GM23338 (cell line): ENCODE measurements at regions not wholly inside any gene's neighbourhood (a gene's known extent, or its start where the extent isn't known, plus 50 kb on each side); places are given as distances from the start of the nearest gene placed in this dataset.

Source experiments
- ATAC-seq: fragments of 200-7000 bp; cut with Tn5 transposase; 3 replicates; pipeline ENCODE4 v1.9.1; 2020
- DNase-seq: peaks from one replicate; pipeline ENCODE4 v3.0.0-alpha.2; 2015; ENCODE audit warnings: low spot score
- H2AFZ ChIP-seq: fragments of 200-600 bp; sonication (generic); 2 replicates; pipeline ENCODE4 v1.8.0; 2016; ENCODE audit warnings: antibody characterized with exemption, mild to moderate bottlenecking, moderate library complexity
- H3F3A ChIP-seq: fragments of 200-600 bp; sonication (generic); replicated peaks from 2 replicates; pipeline ENCODE4 v1.8.0; 2017; ENCODE audit warnings: antibody characterized with exemption, mixed run types, low read depth
- H3K27ac ChIP-seq: fragments of 200-600 bp; sonication (generic); 2 replicates; pipeline ENCODE4 v1.6.1; 2016; ENCODE audit warnings: low read depth
- H3K27me3 ChIP-seq: fragments of 200-600 bp; sonication (generic); 2 replicates; pipeline ENCODE4 v1.8.0; 2016; ENCODE audit warnings: mild to moderate bottlenecking, mixed run types, moderate library complexity; ENCODE audit not compliant: insufficient read depth
- H3K36me3 ChIP-seq: fragments of 200-600 bp; sonication (generic); 2 replicates; pipeline ENCODE4 v1.8.0; 2016; ENCODE audit warnings: mild to moderate bottlenecking; ENCODE audit not compliant: insufficient read depth
- H3K4me1 ChIP-seq: fragments of 200-600 bp; sonication (generic); 2 replicates; pipeline ENCODE4 v1.8.0; 2016; ENCODE audit warnings: mild to moderate bottlenecking, moderate library complexity; ENCODE audit not compliant: insufficient read depth
- H3K4me2 ChIP-seq: fragments of 200-600 bp; sonication (generic); 2 replicates; pipeline ENCODE4 v1.7.1; 2017; ENCODE audit warnings: mixed run types
- H3K4me3 ChIP-seq: fragments of 200-600 bp; sonication (generic); 2 replicates; pipeline ENCODE4 v1.6.1; 2016; ENCODE audit warnings: mixed run types
- H3K79me2 ChIP-seq: fragments of 200-600 bp; sonication (generic); replicated peaks from 2 replicates; pipeline ENCODE4 v1.8.0; 2017; ENCODE audit warnings: mild to moderate bottlenecking; ENCODE audit not compliant: insufficient read depth
- H3K9me2 ChIP-seq: fragments of 200-600 bp; sonication (generic); 2 replicates; pipeline ENCODE4 v1.8.0; 2017; ENCODE audit not compliant: insufficient read depth
- H4K20me1 ChIP-seq: fragments of 200-600 bp; sonication (generic); replicated peaks from 2 replicates; pipeline ENCODE4 v1.8.0; 2017; ENCODE audit warnings: mild to moderate bottlenecking; ENCODE audit not compliant: insufficient read depth
- H3K27ac Mint-ChIP-seq: 2 replicates; pipeline ENCODE4 v1.8.0; 2020; ENCODE audit warnings: inconsistent platforms, mild to moderate bottlenecking, moderate library complexity, mixed read lengths
- H3K27me3 Mint-ChIP-seq: 3 replicates; pipeline ENCODE4 v1.8.0; 2022; ENCODE audit warnings: low read depth, mild to moderate bottlenecking, moderate library complexity, mixed read lengths, inconsistent platforms; ENCODE audit not compliant: insufficient read depth, poor library complexity
- H3K36me3 Mint-ChIP-seq: 3 replicates; pipeline ENCODE4 v1.8.0; 2021; ENCODE audit warnings: low read depth, mild to moderate bottlenecking, inconsistent platforms, moderate library complexity, mixed read lengths
- H3K4me1 Mint-ChIP-seq: 3 replicates; pipeline ENCODE4 v1.8.0; 2020; ENCODE audit warnings: mild to moderate bottlenecking, inconsistent platforms, mixed read lengths
- H3K4me3 Mint-ChIP-seq: 3 replicates; pipeline ENCODE4 v1.8.0; 2021; ENCODE audit warnings: moderate library complexity, mild to moderate bottlenecking, inconsistent platforms, mixed read lengths
- H3K9me3 Mint-ChIP-seq: 3 replicates; pipeline ENCODE4 v1.8.0; 2020; ENCODE audit warnings: moderate library complexity, mild to moderate bottlenecking, inconsistent platforms, mixed read lengths
- CREB1 ChIP-seq: fragments of 250-450 bp; sonication (Bioruptor Pico); IDR thresholded peaks from 2 replicates; pipeline ENCODE4 v1.5.0; 2020; ENCODE audit warnings: low read depth, mild to moderate bottlenecking, moderate library complexity
- CTCF ChIP-seq, 2 experiments: fragments of 200-600 bp in 1 of 2; sonication (generic) in 1 of 2; conservative IDR thresholded peaks; 2 replicates each; pipeline versions ENCODE4 v1.5.1 to v1.6.1; 2016 to 2017; ENCODE audit warnings: antibody characterized with exemption in 2 of 2, low read depth in 2 of 2, mild to moderate bottlenecking in 2 of 2, moderate library complexity in 1 of 2
- EZH2phosphoT487 ChIP-seq: fragments of 200-600 bp; sonication (generic); IDR thresholded peaks from one replicate; pipeline ENCODE4 v1.8.1; 2018; ENCODE audit warnings: antibody characterized with exemption; ENCODE audit not compliant: unreplicated experiment
- JUNB ChIP-seq: IDR thresholded peaks from one replicate; pipeline ENCODE4 v1.6.1; 2016; ENCODE audit warnings: antibody characterized with exemption; ENCODE audit not compliant: unreplicated experiment
- NANOG ChIP-seq: IDR thresholded peaks from 2 replicates; pipeline ENCODE4 v1.6.1; 2016; ENCODE audit warnings: antibody characterized with exemption, borderline replicate concordance
- POLR2AphosphoS5 ChIP-seq: IDR thresholded peaks from 2 replicates; pipeline ENCODE4 v1.6.1; 2016; ENCODE audit warnings: antibody characterized with exemption, low read depth
- REST ChIP-seq: IDR thresholded peaks from one replicate; pipeline ENCODE4 v1.6.1; 2018; ENCODE audit warnings: antibody characterized with exemption; ENCODE audit not compliant: unreplicated experiment
- STAT1 ChIP-seq: IDR thresholded peaks from one replicate; pipeline ENCODE4 v1.6.1; 2016; ENCODE audit warnings: antibody characterized with exemption; ENCODE audit not compliant: unreplicated experiment
- ZNF331 ChIP-seq: fragments of 250-450 bp; sonication (Bioruptor Pico); IDR thresholded peaks from 2 replicates; pipeline ENCODE4 v1.5.0; 2020; ENCODE audit warnings: low read depth, mild to moderate bottlenecking, moderate library complexity
- TF ChIP-seq, protein P1 (sequence below): IDR thresholded peaks from 2 replicates; pipeline ENCODE4 v1.6.1; 2016; ENCODE audit warnings: antibody characterized with exemption

- Mint-ChIP-seq H3K27ac (peak overlapping the region; percentile 67), H3K36me3 (0 out of 3 replicates have a peak, but pooled peaks cover 3% of the 10 kb centered on the region), H3K9me3 (peaks cover 15% of the 10 kb centered on the region; the same call in 2 of the 3 replicates), H3K4me3 (no peak overlapping the region), H3K27me3 (no peaks in the 10 kb centered on the region), H3K4me1 (no peaks in the 10 kb centered on the region)
- H3K9me2 ChIP-seq = no peaks in the 10 kb centered on the region
- no peak for TF ChIP-seq NANOG
- TF ChIP-seq REST = no peak
- no peak for TF ChIP-seq STAT1
- TF ChIP-seq JUNB = no peak
- no peak for TF ChIP-seq CREB1
- DNase-seq = peak; percentile 53
- no peak overlapping the region for H2AFZ ChIP-seq
- no peaks in the 10 kb centered on the region for H3K4me1 ChIP-seq
- no peaks in the 10 kb centered on the region for H3K27me3 ChIP-seq
- no peak overlapping the region for H3K4me3 ChIP-seq
- H3F3A ChIP-seq = no peaks in the 10 kb centered on the region
- no peaks in the 10 kb centered on the region for H4K20me1 ChIP-seq
- H3K4me2 ChIP-seq = no peak overlapping the region
- ATAC-seq = peak; percentile 54; the same call in 1 of the 3 replicates
- H3K27ac ChIP-seq = no peak overlapping the region
- H3K36me3 ChIP-seq = no peaks in the 10 kb centered on the region
- H3K79me2 ChIP-seq = no peaks in the 10 kb centered on the region
These were observed 842.2 kb downstream of the EPHA7 start for GRCh38 chr6:92577077-92577719.

DNA sequence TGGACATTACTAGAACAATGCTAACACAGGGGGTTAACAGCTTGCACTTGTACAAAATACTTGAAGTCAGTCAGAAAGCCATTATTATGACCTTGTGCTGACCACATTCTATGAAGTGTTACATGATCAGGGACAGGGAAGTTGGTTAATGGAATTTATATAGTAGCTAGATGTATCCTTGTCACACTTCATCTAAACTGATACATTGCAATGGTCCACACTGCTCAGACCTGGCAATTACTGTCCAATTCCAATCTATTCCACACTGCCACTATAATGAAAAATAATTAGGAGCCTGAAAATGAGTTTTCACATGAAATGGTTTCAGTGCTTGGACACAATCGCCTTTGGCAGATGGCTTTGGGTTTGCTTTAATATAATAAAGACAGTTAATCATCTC is 850.8 kb downstream of the EPHA7 start:
- H3K4me2 ChIP-seq = no peak overlapping the region
- H3F3A ChIP-seq = no peaks in the 10 kb centered on the region
- DNase-seq = no peak
- ATAC-seq = no peak
- H3K27ac ChIP-seq = no peak overlapping the region
- H2AFZ ChIP-seq = no peak overlapping the region
- no peaks in the 10 kb centered on the region for H3K36me3 ChIP-seq
- Mint-ChIP-seq H3K27me3 (no peaks in the 10 kb centered on the region), H3K4me3 (no peak overlapping the region), H3K27ac (no peak overlapping the region), H3K36me3 (no peaks in the 10 kb centered on the region), H3K4me1 (no peaks in the 10 kb centered on the region), H3K9me3 (no peaks in the 10 kb centered on the region)
- H4K20me1 ChIP-seq = no peaks in the 10 kb centered on the region
- H3K4me3 ChIP-seq = no peak overlapping the region
- no peaks in the 10 kb centered on the region for H3K9me2 ChIP-seq
- no peaks in the 10 kb centered on the region for H3K27me3 ChIP-seq
- no peaks in the 10 kb centered on the region for H3K79me2 ChIP-seq
- no peaks in the 10 kb centered on the region for H3K4me1 ChIP-seq
- no peak for TF ChIP-seq STAT1
- TF ChIP-seq JUNB = no peak
- no peak for TF ChIP-seq CTCF (conservative IDR thresholded peaks at IDR 0.05; ENCODE audit: low read depth in 2 of 2)
- TF ChIP-seq EZH2phosphoT487 = no peak
- TF ChIP-seq, protein P1, sequence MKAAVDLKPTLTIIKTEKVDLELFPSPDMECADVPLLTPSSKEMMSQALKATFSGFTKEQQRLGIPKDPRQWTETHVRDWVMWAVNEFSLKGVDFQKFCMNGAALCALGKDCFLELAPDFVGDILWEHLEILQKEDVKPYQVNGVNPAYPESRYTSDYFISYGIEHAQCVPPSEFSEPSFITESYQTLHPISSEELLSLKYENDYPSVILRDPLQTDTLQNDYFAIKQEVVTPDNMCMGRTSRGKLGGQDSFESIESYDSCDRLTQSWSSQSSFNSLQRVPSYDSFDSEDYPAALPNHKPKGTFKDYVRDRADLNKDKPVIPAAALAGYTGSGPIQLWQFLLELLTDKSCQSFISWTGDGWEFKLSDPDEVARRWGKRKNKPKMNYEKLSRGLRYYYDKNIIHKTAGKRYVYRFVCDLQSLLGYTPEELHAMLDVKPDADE = no peak
- TF ChIP-seq ZNF331 (CRISPR knock-in tag) = no peak
- TF ChIP-seq POLR2AphosphoS5 = no peak
